HEK293 (cell line): ENCODE measurements at regions not wholly inside any gene's neighbourhood (a gene's known extent, or its start where the extent isn't known, plus 50 kb on each side); places are given as distances from the start of the nearest gene placed in this dataset.

Experiments used
- CTCF ChIA-PET: fragments of 350-600 bp; formaldehyde crosslinking; extraction: SDS; loops from one replicate; lab custom pipeline; 2021; ENCODE audit warnings: antibody characterized with exemption; lab: Yijun Ruan, JAX
- POLR2A ChIA-PET: fragments of 300-600 bp; formaldehyde crosslinking; extraction: SDS; loops from one replicate; lab custom pipeline; 2020; ENCODE audit warnings: antibody characterized with exemption, inconsistent platforms; lab: Yijun Ruan, JAX
- H3K27ac ChIP-seq: fragments of 200-500 bp; sonication (Bioruptor generic); 2 replicates; pipeline ENCODE4 v1.5.1; 2014; ENCODE audit warnings: low read depth, low read length, control low read depth, inconsistent platforms; ENCODE audit errors: extremely low read depth
- H3K36me3 ChIP-seq, 2 experiments: fragments of 200-500 bp in 1 of 2; sonication (Bioruptor generic) in 1 of 2; 1 replicate in 1 of 2; 2 replicates in 1 of 2; pipeline ENCODE4 v1.5.1; 2014 to 2017; ENCODE audit warnings: inconsistent platforms in 2 of 2, low read length in 2 of 2; ENCODE audit not compliant: control insufficient read depth in 2 of 2, insufficient read depth in 1 of 2
- H3K4me1 ChIP-seq: fragments of 200-500 bp; sonication (Bioruptor generic); 2 replicates; pipeline ENCODE4 v1.5.1; 2014; ENCODE audit warnings: mild to moderate bottlenecking, low read length, inconsistent platforms; ENCODE audit not compliant: control insufficient read depth, insufficient read depth
- H3K4me3 ChIP-seq: 2 replicates; pipeline ENCODE4 v1.5.1; 2011; ENCODE audit warnings: low read depth, mild to moderate bottlenecking, control low read depth, low read length, moderate library complexity
- H3K9me3 ChIP-seq: fragments of 200-500 bp; sonication (Bioruptor generic); 2 replicates; pipeline ENCODE4 v1.5.1; 2014; ENCODE audit warnings: low read depth, low read length, inconsistent platforms; ENCODE audit not compliant: control insufficient read depth, insufficient read depth
- BCL6B ChIP-seq: fragments of 450-650 bp; formaldehyde crosslinking; IDR thresholded peaks from 2 replicates; pipeline ENCODE4 v1.5.1; 2017; ENCODE audit warnings: missing biosample characterization, missing genetic modification characterization
- KLF16 ChIP-seq: fragments of 450-650 bp; formaldehyde crosslinking; IDR thresholded peaks from 2 replicates; pipeline ENCODE4 v1.5.1; 2017; ENCODE audit warnings: missing biosample characterization, missing genetic modification characterization
- MEIS1 ChIP-seq: sonication (generic); formaldehyde crosslinking; IDR thresholded peaks from 2 replicates; pipeline ENCODE4 v1.8.1; 2022; ENCODE audit warnings: missing genetic modification reagents, mild to moderate bottlenecking, borderline replicate concordance
- ZBTB17 ChIP-seq: fragments of 450-650 bp; formaldehyde crosslinking; IDR thresholded peaks from 2 replicates; pipeline ENCODE4 v1.5.1; 2016; ENCODE audit warnings: missing biosample characterization, missing genetic modification characterization
- ZBTB7A ChIP-seq: fragments of 450-650 bp; formaldehyde crosslinking; IDR thresholded peaks from 2 replicates; pipeline ENCODE4 v1.5.1; 2016; ENCODE audit warnings: low read depth, missing biosample characterization, missing genetic modification characterization
- ZBTB8A ChIP-seq: fragments of 450-650 bp; formaldehyde crosslinking; IDR thresholded peaks from 2 replicates; pipeline ENCODE4 v1.5.1; 2016; ENCODE audit warnings: missing biosample characterization, missing genetic modification characterization
- ZNF121 ChIP-seq: fragments of 450-650 bp; formaldehyde crosslinking; IDR thresholded peaks from 2 replicates; pipeline ENCODE4 v1.5.1; 2016; ENCODE audit warnings: missing biosample characterization, missing genetic modification characterization
- ZNF184 ChIP-seq: fragments of 450-650 bp; IDR thresholded peaks from 2 replicates; pipeline ENCODE4 v1.5.1; 2018; ENCODE audit warnings: missing biosample characterization, mild to moderate bottlenecking, missing genetic modification characterization
- ZNF23 ChIP-seq: fragments of 450-650 bp; formaldehyde crosslinking; IDR thresholded peaks from 2 replicates; pipeline ENCODE4 v1.5.1; 2016; ENCODE audit warnings: missing biosample characterization, missing genetic modification characterization, borderline replicate concordance
- ZNF335 ChIP-seq: fragments of 450-650 bp; formaldehyde crosslinking; conservative IDR thresholded peaks from 2 replicates; pipeline ENCODE4 v1.5.1; 2016; ENCODE audit warnings: missing biosample characterization, missing genetic modification characterization
- ZNF426 ChIP-seq: fragments of 450-650 bp; formaldehyde crosslinking; IDR thresholded peaks from 2 replicates; pipeline ENCODE4 v1.5.1; 2017; ENCODE audit warnings: missing biosample characterization, missing genetic modification characterization, mild to moderate bottlenecking, inconsistent platforms, moderate library complexity
- ZNF473 ChIP-seq: fragments of 450-650 bp; formaldehyde crosslinking; IDR thresholded peaks from 2 replicates; pipeline ENCODE4 v1.5.1; 2017; ENCODE audit warnings: missing biosample characterization, missing genetic modification characterization
- ZNF510 ChIP-seq: fragments of 450-650 bp; formaldehyde crosslinking; IDR thresholded peaks from 2 replicates; pipeline ENCODE4 v1.5.1; 2018; ENCODE audit warnings: mild to moderate bottlenecking, missing genetic modification characterization, missing biosample characterization; ENCODE audit not compliant: insufficient replicate concordance
- ZNF629 ChIP-seq: fragments of 450-650 bp; formaldehyde crosslinking; IDR thresholded peaks from 2 replicates; pipeline ENCODE4 v1.5.1; 2017; ENCODE audit warnings: missing biosample characterization, missing genetic modification characterization
- ZNF785 ChIP-seq: fragments of 450-650 bp; formaldehyde crosslinking; IDR thresholded peaks from 2 replicates; pipeline ENCODE4 v1.5.1; 2016; ENCODE audit warnings: missing biosample characterization, missing genetic modification characterization
- TF ChIP-seq, protein P1 (sequence below): fragments of 450-650 bp; formaldehyde crosslinking; IDR thresholded peaks from 2 replicates; pipeline ENCODE4 v1.5.1; 2016; ENCODE audit warnings: missing biosample characterization, missing genetic modification characterization, borderline replicate concordance
- TF ChIP-seq, protein P2 (sequence below): fragments of 450-650 bp; formaldehyde crosslinking; IDR thresholded peaks from 2 replicates; pipeline ENCODE4 v1.5.1; 2016; ENCODE audit warnings: missing biosample characterization, missing genetic modification characterization, borderline replicate concordance
- TF ChIP-seq, protein P3 (sequence below): fragments of 450-650 bp; formaldehyde crosslinking; IDR thresholded peaks from 2 replicates; pipeline ENCODE4 v1.5.1; 2016; ENCODE audit warnings: missing biosample characterization, missing genetic modification characterization, low read depth
- TF ChIP-seq, protein P4 (sequence below): fragments of 450-650 bp; IDR thresholded peaks from 2 replicates; pipeline ENCODE4 v1.5.1; 2018; ENCODE audit warnings: missing biosample characterization, mild to moderate bottlenecking, missing genetic modification characterization

DNA sequence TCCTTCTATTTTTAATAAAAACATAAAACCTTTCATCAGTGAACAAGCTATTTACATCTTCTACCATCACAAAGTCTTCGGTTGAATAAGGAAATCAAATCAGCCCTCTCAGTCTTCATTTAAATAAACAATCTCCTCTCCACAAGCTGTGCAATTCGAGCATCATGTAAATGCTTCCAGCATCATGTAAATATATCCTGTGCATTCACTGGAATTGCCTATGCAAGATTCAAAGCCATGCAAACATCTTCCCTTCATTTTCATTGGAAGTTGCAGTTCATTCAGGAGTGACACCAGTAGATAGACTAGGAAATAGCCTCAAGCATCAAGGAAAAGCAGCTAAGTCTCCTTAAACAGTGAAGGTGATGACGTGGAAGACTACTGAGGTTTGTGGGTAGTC, 77.7 kb upstream of the PCDH19 start:
- Histone ChIP-seq H3K27ac (no peak overlapping the region), H3K36me3 (no peaks in the 10 kb centered on the region), H3K4me3 (no peak overlapping the region), H3K4me1 (no peaks in the 10 kb centered on the region), H3K9me3 (no peaks in the 10 kb centered on the region)
- ChIA-PET POLR2A (no interaction called here), CTCF (no interaction called here)
- TF ChIP-seq ZNF785 (tag by site-specific recombination), result no peak
- no peak for TF ChIP-seq BCL6B (tag by site-specific recombination)
- no peak for TF ChIP-seq ZBTB17 (tag by site-specific recombination)
- TF ChIP-seq ZBTB8A (tag by site-specific recombination), result no peak
- TF ChIP-seq ZNF473, result no peak
- TF ChIP-seq, protein P1, sequence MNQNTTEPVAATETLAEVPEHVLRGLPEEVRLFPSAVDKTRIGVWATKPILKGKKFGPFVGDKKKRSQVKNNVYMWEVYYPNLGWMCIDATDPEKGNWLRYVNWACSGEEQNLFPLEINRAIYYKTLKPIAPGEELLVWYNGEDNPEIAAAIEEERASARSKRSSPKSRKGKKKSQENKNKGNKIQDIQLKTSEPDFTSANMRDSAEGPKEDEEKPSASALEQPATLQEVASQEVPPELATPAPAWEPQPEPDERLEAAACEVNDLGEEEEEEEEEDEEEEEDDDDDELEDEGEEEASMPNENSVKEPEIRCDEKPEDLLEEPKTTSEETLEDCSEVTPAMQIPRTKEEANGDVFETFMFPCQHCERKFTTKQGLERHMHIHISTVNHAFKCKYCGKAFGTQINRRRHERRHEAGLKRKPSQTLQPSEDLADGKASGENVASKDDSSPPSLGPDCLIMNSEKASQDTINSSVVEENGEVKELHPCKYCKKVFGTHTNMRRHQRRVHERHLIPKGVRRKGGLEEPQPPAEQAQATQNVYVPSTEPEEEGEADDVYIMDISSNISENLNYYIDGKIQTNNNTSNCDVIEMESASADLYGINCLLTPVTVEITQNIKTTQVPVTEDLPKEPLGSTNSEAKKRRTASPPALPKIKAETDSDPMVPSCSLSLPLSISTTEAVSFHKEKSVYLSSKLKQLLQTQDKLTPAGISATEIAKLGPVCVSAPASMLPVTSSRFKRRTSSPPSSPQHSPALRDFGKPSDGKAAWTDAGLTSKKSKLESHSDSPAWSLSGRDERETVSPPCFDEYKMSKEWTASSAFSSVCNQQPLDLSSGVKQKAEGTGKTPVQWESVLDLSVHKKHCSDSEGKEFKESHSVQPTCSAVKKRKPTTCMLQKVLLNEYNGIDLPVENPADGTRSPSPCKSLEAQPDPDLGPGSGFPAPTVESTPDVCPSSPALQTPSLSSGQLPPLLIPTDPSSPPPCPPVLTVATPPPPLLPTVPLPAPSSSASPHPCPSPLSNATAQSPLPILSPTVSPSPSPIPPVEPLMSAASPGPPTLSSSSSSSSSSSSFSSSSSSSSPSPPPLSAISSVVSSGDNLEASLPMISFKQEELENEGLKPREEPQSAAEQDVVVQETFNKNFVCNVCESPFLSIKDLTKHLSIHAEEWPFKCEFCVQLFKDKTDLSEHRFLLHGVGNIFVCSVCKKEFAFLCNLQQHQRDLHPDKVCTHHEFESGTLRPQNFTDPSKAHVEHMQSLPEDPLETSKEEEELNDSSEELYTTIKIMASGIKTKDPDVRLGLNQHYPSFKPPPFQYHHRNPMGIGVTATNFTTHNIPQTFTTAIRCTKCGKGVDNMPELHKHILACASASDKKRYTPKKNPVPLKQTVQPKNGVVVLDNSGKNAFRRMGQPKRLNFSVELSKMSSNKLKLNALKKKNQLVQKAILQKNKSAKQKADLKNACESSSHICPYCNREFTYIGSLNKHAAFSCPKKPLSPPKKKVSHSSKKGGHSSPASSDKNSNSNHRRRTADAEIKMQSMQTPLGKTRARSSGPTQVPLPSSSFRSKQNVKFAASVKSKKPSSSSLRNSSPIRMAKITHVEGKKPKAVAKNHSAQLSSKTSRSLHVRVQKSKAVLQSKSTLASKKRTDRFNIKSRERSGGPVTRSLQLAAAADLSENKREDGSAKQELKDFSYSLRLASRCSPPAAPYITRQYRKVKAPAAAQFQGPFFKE, result no peak
- TF ChIP-seq ZNF510 (tag by site-specific recombination), result no peak
- TF ChIP-seq ZNF335, result no peak
- TF ChIP-seq, protein P2, sequence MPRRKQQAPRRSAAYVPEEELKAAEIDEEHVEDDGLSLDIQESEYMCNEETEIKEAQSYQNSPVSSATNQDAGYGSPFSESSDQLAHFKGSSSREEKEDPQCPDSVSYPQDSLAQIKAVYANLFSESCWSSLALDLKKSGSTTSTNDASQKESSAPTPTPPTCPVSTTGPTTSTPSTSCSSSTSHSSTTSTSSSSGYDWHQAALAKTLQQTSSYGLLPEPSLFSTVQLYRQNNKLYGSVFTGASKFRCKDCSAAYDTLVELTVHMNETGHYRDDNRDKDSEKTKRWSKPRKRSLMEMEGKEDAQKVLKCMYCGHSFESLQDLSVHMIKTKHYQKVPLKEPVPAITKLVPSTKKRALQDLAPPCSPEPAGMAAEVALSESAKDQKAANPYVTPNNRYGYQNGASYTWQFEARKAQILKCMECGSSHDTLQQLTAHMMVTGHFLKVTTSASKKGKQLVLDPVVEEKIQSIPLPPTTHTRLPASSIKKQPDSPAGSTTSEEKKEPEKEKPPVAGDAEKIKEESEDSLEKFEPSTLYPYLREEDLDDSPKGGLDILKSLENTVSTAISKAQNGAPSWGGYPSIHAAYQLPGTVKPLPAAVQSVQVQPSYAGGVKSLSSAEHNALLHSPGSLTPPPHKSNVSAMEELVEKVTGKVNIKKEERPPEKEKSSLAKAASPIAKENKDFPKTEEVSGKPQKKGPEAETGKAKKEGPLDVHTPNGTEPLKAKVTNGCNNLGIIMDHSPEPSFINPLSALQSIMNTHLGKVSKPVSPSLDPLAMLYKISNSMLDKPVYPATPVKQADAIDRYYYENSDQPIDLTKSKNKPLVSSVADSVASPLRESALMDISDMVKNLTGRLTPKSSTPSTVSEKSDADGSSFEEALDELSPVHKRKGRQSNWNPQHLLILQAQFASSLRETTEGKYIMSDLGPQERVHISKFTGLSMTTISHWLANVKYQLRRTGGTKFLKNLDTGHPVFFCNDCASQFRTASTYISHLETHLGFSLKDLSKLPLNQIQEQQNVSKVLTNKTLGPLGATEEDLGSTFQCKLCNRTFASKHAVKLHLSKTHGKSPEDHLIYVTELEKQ (tag by site-specific recombination), result no peak
- TF ChIP-seq, protein P3, sequence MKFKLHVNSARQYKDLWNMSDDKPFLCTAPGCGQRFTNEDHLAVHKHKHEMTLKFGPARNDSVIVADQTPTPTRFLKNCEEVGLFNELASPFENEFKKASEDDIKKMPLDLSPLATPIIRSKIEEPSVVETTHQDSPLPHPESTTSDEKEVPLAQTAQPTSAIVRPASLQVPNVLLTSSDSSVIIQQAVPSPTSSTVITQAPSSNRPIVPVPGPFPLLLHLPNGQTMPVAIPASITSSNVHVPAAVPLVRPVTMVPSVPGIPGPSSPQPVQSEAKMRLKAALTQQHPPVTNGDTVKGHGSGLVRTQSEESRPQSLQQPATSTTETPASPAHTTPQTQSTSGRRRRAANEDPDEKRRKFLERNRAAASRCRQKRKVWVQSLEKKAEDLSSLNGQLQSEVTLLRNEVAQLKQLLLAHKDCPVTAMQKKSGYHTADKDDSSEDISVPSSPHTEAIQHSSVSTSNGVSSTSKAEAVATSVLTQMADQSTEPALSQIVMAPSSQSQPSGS, result no peak
- no peak for TF ChIP-seq ZBTB7A
- no peak for TF ChIP-seq MEIS1 (CRISPR knock-in tag)
- no peak for TF ChIP-seq ZNF426 (tag by site-specific recombination)
- no peak for TF ChIP-seq ZNF629 (tag by site-specific recombination)
- no peak for TF ChIP-seq ZNF121 (tag by site-specific recombination)
- TF ChIP-seq ZNF23 (tag by site-specific recombination), result no peak
- TF ChIP-seq ZNF184, result no peak
- TF ChIP-seq, protein P4, sequence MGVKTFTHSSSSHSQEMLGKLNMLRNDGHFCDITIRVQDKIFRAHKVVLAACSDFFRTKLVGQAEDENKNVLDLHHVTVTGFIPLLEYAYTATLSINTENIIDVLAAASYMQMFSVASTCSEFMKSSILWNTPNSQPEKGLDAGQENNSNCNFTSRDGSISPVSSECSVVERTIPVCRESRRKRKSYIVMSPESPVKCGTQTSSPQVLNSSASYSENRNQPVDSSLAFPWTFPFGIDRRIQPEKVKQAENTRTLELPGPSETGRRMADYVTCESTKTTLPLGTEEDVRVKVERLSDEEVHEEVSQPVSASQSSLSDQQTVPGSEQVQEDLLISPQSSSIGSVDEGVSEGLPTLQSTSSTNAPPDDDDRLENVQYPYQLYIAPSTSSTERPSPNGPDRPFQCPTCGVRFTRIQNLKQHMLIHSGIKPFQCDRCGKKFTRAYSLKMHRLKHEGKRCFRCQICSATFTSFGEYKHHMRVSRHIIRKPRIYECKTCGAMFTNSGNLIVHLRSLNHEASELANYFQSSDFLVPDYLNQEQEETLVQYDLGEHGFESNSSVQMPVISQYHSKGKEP (tag by site-specific recombination), result no peak
- no peak for TF ChIP-seq KLF16
